BLaER1 treated with 17β-estradiol and CSF1 and Interleukin-3, amounts not matched to agents 10 nM and 100 nM (cell line): ENCODE measurements at regions not wholly inside any gene's neighbourhood (a gene's known extent, or its start where the extent isn't known, plus 50 kb on each side); places are given as distances from the start of the nearest gene placed in this dataset.

ENCODE experiments used
- H3K27ac ChIP-seq, 11 experiments: shearing (Covaris generic); formaldehyde crosslinking; 2 replicates each; pipeline ENCODE4 v1.8.1; 2022
- H3K27me3 ChIP-seq, 11 experiments: shearing (Covaris generic); formaldehyde crosslinking; 2 replicates each; pipeline ENCODE4 v1.8.1; 2022
- H3K36me3 ChIP-seq, 11 experiments: shearing (Covaris generic); formaldehyde crosslinking; 2 replicates each; pipeline ENCODE4 v1.8.1; 2022
- H3K4me1 ChIP-seq, 10 experiments: shearing (Covaris generic); formaldehyde crosslinking; 2 replicates each; pipeline ENCODE4 v1.8.1; 2022
- H3K4me2 ChIP-seq, 11 experiments: shearing (Covaris generic); formaldehyde crosslinking; 2 replicates each; pipeline ENCODE4 v1.8.1; 2022
- H3K4me3 ChIP-seq, 10 experiments: shearing (Covaris generic); formaldehyde crosslinking; 2 replicates each; pipeline ENCODE4 v1.8.1; 2022
- H3K9ac ChIP-seq, 11 experiments: shearing (Covaris generic); formaldehyde crosslinking; 2 replicates each; pipeline ENCODE4 v1.8.1; 2022
- H3K9me3 ChIP-seq, 11 experiments: shearing (Covaris generic); formaldehyde crosslinking; replicated peaks in 1 of 11; 2 replicates each; pipeline ENCODE4 v1.8.1; 2022
- H4K20me1 ChIP-seq, 11 experiments: shearing (Covaris generic); formaldehyde crosslinking; 2 replicates each; pipeline ENCODE4 v1.8.1; 2022
- Cebpa-rat ChIP-seq, 11 experiments: shearing (Covaris generic); IDR thresholded peaks; 2 replicates each; pipeline ENCODE4 v1.8.1; 2022

DNA sequence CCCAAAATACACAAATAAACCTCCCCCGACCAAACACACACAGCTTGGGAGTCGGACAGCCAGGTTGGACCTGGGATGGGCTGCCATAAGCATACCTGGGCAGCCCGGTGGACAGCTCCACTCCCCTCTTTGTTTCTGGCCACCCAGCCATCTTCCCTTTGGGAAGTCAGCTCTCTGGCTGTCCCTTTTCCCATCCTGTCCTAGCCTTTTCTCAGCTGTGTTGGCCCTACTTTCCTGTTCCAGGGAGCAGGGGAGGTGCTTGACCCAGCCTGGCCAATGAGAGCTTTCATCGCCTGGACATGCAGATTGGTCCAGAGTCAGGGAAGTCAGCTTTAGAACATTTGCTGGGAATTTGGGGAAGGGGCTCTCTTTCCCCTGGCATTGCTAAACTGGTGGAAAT is 68.7 kb upstream of the NECTIN1 start:
- no peak overlapping the region for H3K27ac ChIP-seq
- TF ChIP-seq Cebpa-rat (IDR thresholded peaks at IDR 0.05), result no peak
- H3K4me3 ChIP-seq, result no peak overlapping the region
- no peaks in the 10 kb centered on the region for H3K4me1 ChIP-seq
- H3K36me3 ChIP-seq, result no peaks in the 10 kb centered on the region
- 0 out of 22 replicates have a peak, but pooled peaks cover 0 to 2% (median 0%) of the 10 kb centered on the region in 11 experiments for H4K20me1 ChIP-seq
- no peaks in the 10 kb centered on the region for H3K9me3 ChIP-seq
- H3K9ac ChIP-seq, result no peak overlapping the region
- no peaks in the 10 kb centered on the region for H3K27me3 ChIP-seq
- no peak overlapping the region for H3K4me2 ChIP-seq

DNA sequence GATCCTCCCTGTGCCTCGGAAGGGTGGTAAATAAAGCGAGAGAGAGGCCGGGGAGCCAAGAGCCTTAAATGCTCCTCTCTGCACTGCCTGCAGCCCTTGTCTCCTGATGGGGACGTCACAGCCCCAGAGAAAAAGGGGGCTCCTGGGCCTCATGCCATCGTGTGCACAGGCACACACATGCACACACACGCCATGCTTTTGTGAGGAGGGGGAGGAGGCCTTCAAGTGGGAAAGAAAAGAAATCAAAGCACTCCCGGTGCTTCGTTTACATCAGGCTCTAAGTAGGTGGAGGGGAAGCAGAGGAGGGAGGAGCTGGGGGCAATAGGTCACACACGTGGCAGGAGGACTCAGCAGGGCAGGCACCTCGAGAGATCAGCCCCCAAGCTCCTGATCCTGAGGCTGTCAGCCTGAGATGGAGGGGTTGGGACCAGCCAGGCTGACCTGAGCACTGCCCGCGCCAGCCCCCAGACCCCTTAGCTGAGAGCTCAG is 68.2 kb upstream of the NECTIN1 start:
- no peaks in the 10 kb centered on the region for H3K36me3 ChIP-seq
- no peaks in the 10 kb centered on the region for H3K9me3 ChIP-seq
- H4K20me1 ChIP-seq, result 0 out of 22 replicates have a peak, but pooled peaks cover 0 to 2% (median 0%) of the 10 kb centered on the region in 11 experiments
- H3K4me2 ChIP-seq, result no peak overlapping the region
- no peaks in the 10 kb centered on the region for H3K27me3 ChIP-seq
- H3K27ac ChIP-seq, result no peak overlapping the region
- no peak overlapping the region for H3K9ac ChIP-seq
- H3K4me1 ChIP-seq, result no peaks in the 10 kb centered on the region
- no peak for TF ChIP-seq Cebpa-rat (IDR thresholded peaks at IDR 0.05)
- H3K4me3 ChIP-seq, result no peak overlapping the region

DNA sequence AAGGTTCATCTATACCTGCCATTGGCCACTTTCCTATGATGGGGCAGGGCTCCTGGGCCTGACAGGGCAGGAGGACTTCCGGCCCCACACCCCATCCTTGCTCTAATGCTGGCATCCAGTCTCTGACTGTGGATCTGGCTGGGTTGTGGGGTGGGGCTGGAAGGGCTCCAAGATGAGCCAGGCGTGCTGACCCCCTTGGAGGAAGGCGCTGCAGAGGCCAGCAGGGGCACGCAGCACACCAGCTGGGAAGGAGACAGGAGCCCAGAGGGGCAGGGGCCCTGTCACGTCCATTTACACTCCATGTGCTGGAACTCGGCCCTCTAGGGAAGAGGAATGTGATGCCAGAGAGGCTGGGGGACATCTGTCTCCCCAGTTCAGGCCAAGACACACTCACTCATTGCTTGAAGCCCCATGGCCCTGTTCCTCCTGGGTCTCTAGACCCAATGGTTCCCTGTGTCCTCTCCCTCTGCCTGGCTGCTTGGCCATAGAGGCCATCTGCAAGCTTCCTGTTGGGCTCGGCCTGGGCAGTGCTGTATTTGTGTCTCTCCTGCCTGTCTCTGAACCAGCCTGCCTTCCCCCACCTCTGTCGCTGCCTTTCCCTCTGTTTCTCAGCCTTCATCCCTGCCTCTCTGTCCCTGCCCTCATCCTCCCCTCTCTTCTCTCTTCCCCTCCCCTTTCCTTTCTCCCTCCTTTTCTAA is 67.5 kb upstream of the NECTIN1 start:
- Histone ChIP-seq H3K4me2 (no peak overlapping the region), H3K27ac (no peak overlapping the region), H4K20me1 (0 out of 22 replicates have a peak, but pooled peaks cover 0 to 2% (median 0%) of the 10 kb centered on the region in 11 experiments), H3K9ac (no peak overlapping the region), H3K27me3 (peaks cover 0 to 4% (median 0%) of the 10 kb centered on the region in 11 experiments; a peak in 2 of 22 replicates), H3K36me3 (no peaks in the 10 kb centered on the region), H3K9me3 (no peaks in the 10 kb centered on the region), H3K4me3 (no peak overlapping the region), H3K4me1 (no peaks in the 10 kb centered on the region)
- TF ChIP-seq Cebpa-rat (IDR thresholded peaks at IDR 0.05), result no peak

DNA sequence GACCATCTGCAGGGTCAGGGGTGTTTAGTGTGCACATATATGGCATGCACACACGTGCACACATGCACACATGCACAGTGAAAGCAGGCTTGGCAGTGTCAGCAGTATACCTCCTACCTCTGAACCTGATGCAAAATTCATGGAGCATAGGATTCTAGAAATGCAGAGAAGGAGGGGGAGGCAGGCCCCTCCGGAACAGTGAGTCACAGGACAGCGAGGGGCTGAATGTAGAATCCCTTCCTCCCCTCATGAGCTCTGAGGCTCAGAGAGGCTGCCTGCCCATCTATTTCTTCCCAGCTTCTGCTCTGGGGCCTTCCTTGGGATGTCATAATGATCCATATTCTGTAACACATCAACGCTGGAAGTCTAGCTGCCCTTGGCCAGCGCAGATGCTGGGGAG is 66.7 kb upstream of the NECTIN1 start:
- Histone ChIP-seq H3K9ac (no peak overlapping the region), H3K4me3 (no peak overlapping the region), H3K27ac (no peak overlapping the region), H4K20me1 (0 out of 22 replicates have a peak, but pooled peaks cover 0 to 6% (median 0%) of the 10 kb centered on the region in 11 experiments), H3K36me3 (no peaks in the 10 kb centered on the region), H3K4me2 (no peak overlapping the region), H3K27me3 (peaks cover 0 to 10% (median 0%) of the 10 kb centered on the region in 11 experiments; a peak in 3 of 22 replicates), H3K4me1 (no peaks in the 10 kb centered on the region), H3K9me3 (no peaks in the 10 kb centered on the region)
- TF ChIP-seq Cebpa-rat (IDR thresholded peaks at IDR 0.05), result no peak

DNA sequence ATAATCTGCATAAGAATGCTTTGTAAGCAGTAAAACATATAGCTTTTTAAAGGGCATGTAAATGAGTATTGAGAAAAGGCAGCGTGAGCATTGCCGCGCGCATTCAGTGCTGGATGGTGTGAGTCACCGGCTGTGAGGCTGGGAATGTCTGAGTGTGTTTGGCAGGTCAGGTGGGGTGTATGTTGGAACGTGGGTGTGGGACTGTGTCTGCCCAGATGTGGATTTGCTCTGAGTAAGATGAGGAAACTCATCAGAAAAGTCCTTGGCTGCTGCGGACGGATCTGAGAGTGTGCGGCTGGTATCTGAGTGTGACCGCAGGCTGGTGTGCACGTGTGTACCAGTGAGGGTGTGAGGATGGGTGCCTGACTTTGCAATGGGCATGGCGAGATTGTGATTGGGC is 66.2 kb upstream of the NECTIN1 start:
- Histone ChIP-seq H3K4me1 (no peaks in the 10 kb centered on the region), H3K9me3 (no peaks in the 10 kb centered on the region), H3K36me3 (no peaks in the 10 kb centered on the region), H3K27ac (no peak overlapping the region), H3K4me3 (no peak overlapping the region), H3K4me2 (no peak overlapping the region), H3K9ac (no peak overlapping the region), H3K27me3 (peaks cover 0 to 10% (median 0%) of the 10 kb centered on the region in 11 experiments; a peak in 3 of 22 replicates), H4K20me1 (0 out of 22 replicates have a peak, but pooled peaks cover 0 to 6% (median 0%) of the 10 kb centered on the region in 11 experiments)
- no peak for TF ChIP-seq Cebpa-rat (IDR thresholded peaks at IDR 0.05)

DNA sequence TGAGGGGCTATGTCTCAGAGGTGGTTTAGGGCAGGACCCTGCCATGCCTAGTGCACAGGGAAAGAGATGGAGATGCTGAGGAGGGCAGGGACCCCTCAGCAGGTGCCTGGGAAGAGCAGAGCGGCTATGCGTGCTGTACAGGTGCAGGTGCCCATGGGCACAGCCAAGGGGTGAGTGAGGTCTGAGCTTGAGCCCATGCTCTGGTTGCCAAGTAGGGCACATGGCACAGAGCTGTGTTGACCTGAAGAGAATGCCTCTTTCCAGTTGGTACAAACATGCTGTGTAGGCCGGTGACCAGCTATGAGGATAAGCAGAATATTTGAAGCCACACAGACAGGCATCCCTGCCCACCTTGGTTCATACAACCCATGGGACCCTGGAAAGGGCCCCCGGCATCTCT is 65.8 kb upstream of the NECTIN1 start:
- H3K9me3 ChIP-seq, result no peaks in the 10 kb centered on the region
- no peaks in the 10 kb centered on the region for H3K36me3 ChIP-seq
- H3K4me1 ChIP-seq, result no peaks in the 10 kb centered on the region
- no peak overlapping the region for H3K9ac ChIP-seq
- peaks cover 0 to 9% (median 0%) of the 10 kb centered on the region in 11 experiments; a peak in 1 of 22 replicates for H4K20me1 ChIP-seq
- peaks cover 0 to 10% (median 0%) of the 10 kb centered on the region in 11 experiments; a peak in 3 of 22 replicates for H3K27me3 ChIP-seq
- H3K4me3 ChIP-seq, result no peak overlapping the region
- H3K4me2 ChIP-seq, result no peak overlapping the region
- no peak for TF ChIP-seq Cebpa-rat (IDR thresholded peaks at IDR 0.05)
- no peak overlapping the region for H3K27ac ChIP-seq

DNA sequence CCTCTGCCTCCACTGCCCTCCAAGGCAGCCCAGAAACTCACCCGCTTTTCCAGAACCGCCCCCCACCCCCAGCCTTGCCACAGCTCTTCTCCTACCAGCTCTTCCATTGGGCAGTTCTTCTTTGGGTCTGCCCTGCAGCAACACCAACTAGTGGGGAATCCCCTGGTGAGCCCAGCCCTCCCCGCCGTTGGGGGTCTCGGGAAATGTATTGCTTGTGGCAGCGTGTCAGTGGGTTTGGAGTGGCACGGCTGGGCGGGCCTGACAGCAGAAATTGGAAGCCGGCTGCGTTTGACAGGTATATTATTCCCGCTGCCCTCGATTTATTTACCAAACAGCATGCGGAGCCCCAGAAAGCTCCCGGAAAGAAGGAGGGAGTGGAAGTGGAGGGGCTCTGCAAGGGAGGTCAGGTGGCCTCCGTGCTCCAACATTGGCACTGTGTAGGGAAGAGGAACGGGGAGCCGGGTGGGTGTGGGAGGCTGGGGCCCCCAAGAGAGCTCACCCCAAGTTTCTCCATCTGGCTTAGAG is 65.2 kb upstream of the NECTIN1 start:
- Histone ChIP-seq H3K27ac (no peak overlapping the region), H3K9ac (no peak overlapping the region), H3K4me3 (no peak overlapping the region), H4K20me1 (peaks cover 0 to 15% (median 0%) of the 10 kb centered on the region in 11 experiments; a peak in 1 of 22 replicates), H3K36me3 (no peaks in the 10 kb centered on the region), H3K9me3 (no peaks in the 10 kb centered on the region), H3K27me3 (peaks cover 0 to 10% (median 0%) of the 10 kb centered on the region in 11 experiments; a peak in 3 of 22 replicates), H3K4me1 (peaks cover 0 to 4% (median under 1%) of the 10 kb centered on the region in 10 experiments; a peak in 6 of 20 replicates), H3K4me2 (no peak overlapping the region)
- TF ChIP-seq Cebpa-rat (IDR thresholded peaks at IDR 0.05), result no peak

DNA sequence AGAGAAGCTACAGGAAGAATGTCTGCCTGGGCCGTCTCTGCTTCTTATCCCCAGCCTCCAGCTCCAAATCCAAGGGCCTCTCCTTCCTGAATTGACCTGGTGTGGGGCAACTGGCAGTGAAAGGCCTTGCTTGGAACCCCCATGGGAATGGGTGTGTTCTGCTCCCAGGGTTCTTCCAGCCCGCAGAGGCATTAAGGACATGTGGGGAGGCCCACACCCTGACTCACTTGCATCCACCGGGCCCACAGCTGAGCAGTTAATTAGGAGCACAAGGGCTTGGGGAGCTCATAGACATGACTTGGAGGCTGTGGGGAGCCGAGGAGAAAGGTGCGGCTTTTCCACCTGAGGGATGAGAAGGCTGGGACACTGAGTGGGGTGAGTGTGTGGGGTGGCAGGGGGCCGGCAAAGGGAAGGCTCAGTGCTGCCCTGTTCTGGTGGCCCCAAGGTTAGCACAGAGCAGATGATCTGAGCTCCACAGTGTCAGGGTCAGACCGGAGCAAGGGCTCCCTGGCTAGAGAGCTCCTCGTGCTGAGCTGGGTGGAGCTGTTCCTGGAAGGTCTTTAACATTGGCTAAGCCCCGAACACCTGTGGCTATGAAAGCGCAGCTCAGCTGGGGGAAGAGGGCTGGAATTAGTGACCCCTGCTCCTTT is 64.5 kb upstream of the NECTIN1 start:
- no peak for TF ChIP-seq Cebpa-rat (IDR thresholded peaks at IDR 0.05)
- Histone ChIP-seq H3K27me3 (peaks cover 0 to 10% (median 0%) of the 10 kb centered on the region in 11 experiments; a peak in 3 of 22 replicates), H3K4me1 (peaks cover 0 to 11% (median 8%) of the 10 kb centered on the region in 10 experiments; a peak in 10 of 20 replicates), H3K27ac (no peak overlapping the region), H3K9me3 (no peaks in the 10 kb centered on the region), H4K20me1 (peaks cover 0 to 17% (median 0%) of the 10 kb centered on the region in 11 experiments; a peak in 1 of 22 replicates), H3K9ac (no peak overlapping the region), H3K4me2 (no peak overlapping the region), H3K4me3 (no peak overlapping the region), H3K36me3 (no peaks in the 10 kb centered on the region)

DNA sequence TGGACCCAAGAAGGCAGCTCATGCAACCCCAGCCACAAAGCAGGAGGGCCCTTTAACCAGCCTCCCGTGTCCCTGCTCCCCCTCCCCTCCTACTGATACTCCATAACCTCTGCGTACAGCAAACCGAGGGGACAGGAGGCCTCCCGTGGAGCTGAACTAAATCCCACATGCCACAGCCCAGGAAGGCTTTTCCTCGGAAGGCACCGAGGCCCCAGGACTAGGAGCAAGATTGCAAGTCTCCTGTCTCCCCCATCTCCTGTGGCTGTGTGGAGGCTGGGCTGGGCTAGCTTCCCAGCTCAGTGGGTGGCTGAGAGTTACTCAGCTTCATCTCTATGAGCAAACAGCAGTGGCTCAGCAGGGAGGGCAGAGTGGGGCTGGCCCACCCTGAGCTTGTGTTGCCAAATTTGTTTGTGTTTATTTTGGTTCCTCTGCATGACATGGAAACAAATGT is 62.7 kb upstream of the NECTIN1 start:
- no peaks in the 10 kb centered on the region for H3K9me3 ChIP-seq

More for the DNA sequence above, 62.7 kb upstream of the NECTIN1 start:
- Histone ChIP-seq H3K27ac (no peak overlapping the region), H4K20me1 (peaks cover 0 to 22% (median 0%) of the 10 kb centered on the region in 11 experiments; a peak in 1 of 22 replicates), H3K4me3 (no peak overlapping the region), H3K36me3 (no peaks in the 10 kb centered on the region), H3K27me3 (peaks cover 0 to 10% (median 0%) of the 10 kb centered on the region in 11 experiments; a peak in 3 of 22 replicates), H3K9ac (no peak overlapping the region), H3K4me2 (no peak overlapping the region), H3K4me1 (peaks cover 0 to 16% (median 9%) of the 10 kb centered on the region in 10 experiments; a peak in 10 of 20 replicates)
- TF ChIP-seq Cebpa-rat (IDR thresholded peaks at IDR 0.05), result no peak
